C1 segment of cervical spinal cord (tissue), 14 donors: ENCODE measurements at regions not wholly inside any gene's neighbourhood (a gene's known extent, or its start where the extent isn't known, plus 50 kb on each side); places are given as distances from the start of the nearest gene placed in this dataset.
"Not testable (repeated sequence)": the region's sequence is repeated elsewhere in the genome, so short reads cannot be mapped to it uniquely, and the experiment has no call there.

ENCODE experiments used
- DNase-seq, 14 donors: peaks; one replicate each; lab custom pipeline; 2025; lab: John Stamatoyannopoulos, UW

- DNase-seq = not testable (repeated sequence)
Measured at GRCh38 chr1:203998571-203998970, 74.3 kb upstream of the SOX13 start.

- no peak for DNase-seq
Measured at GRCh38 chr1:203999618-204000017, 73.3 kb upstream of the SOX13 start.

- DNase-seq = no peak
Measured at GRCh38 chr1:204001166-204001901, 71.6 kb upstream of the SOX13 start.

GRCh38 chr1:204002614-204003013, 70.3 kb upstream of the SOX13 start:
- DNase-seq = no peak

- no peak for DNase-seq
Measured at GRCh38 chr1:204003536-204003935, 69.4 kb upstream of the SOX13 start.

GRCh38 chr1:204011426-204011825, 61.5 kb upstream of the SOX13 start:
- no peak for DNase-seq

- no peak for DNase-seq
Measured at GRCh38 chr1:204013052-204013451, 59.9 kb upstream of the SOX13 start.

GRCh38 chr1:204014336-204014735, 58.6 kb upstream of the SOX13 start:
- DNase-seq = no peak

- not testable (repeated sequence) for DNase-seq
Measured at GRCh38 chr1:204014961-204015360, 58.0 kb upstream of the SOX13 start.

- no peak for DNase-seq
Measured at GRCh38 chr1:204017032-204017431, 55.9 kb upstream of the SOX13 start.

GRCh38 chr1:204018460-204018859, 54.5 kb upstream of the SOX13 start:
- DNase-seq = no peak
